OCI-LY1 (cell line): ENCODE measurements at regions not wholly inside any gene's neighbourhood (a gene's known extent, or its start where the extent isn't known, plus 50 kb on each side); places are given as distances from the start of the nearest gene placed in this dataset.

ENCODE experiments used
- H2AFZ ChIP-seq: fragments of 200-600 bp; sonication (generic), shearing (Covaris generic); 2 replicates; pipeline ENCODE4 v1.6.0; 2014; ENCODE audit warnings: antibody characterized with exemption, mild to moderate bottlenecking, low read length
- H3F3A ChIP-seq: fragments of 200-600 bp; sonication (generic), shearing (Covaris generic); 2 replicates; pipeline ENCODE4 v1.6.0; 2014; ENCODE audit warnings: mild to moderate bottlenecking, antibody characterized with exemption, low read length, moderate library complexity; ENCODE audit not compliant: insufficient read depth
- H3K27ac ChIP-seq: fragments of 200-600 bp; sonication (generic); 2 replicates; pipeline ENCODE4 v1.5.1; 2014; ENCODE audit warnings: low read length, mixed run types, mild to moderate bottlenecking, low read depth; ENCODE audit not compliant: poor library complexity, severe bottlenecking
- H3K27me3 ChIP-seq: fragments of 200-600 bp; sonication (generic); 2 replicates; pipeline ENCODE4 v1.6.0; 2014; ENCODE audit warnings: antibody characterized with exemption, mild to moderate bottlenecking, low read length, moderate library complexity; ENCODE audit not compliant: insufficient read depth
- H3K36me3 ChIP-seq: fragments of 200-600 bp; sonication (generic); 2 replicates; pipeline ENCODE4 v1.6.1; 2014; ENCODE audit warnings: mild to moderate bottlenecking, antibody characterized with exemption, low read length, moderate library complexity, mixed read lengths; ENCODE audit not compliant: insufficient read depth
- H3K4me1 ChIP-seq: fragments of 200-600 bp; sonication (generic); 2 replicates; pipeline ENCODE4 v1.5.1; 2014; ENCODE audit warnings: mild to moderate bottlenecking, low read length, moderate library complexity; ENCODE audit not compliant: insufficient read depth, severe bottlenecking
- H3K4me2 ChIP-seq: fragments of 200-600 bp; sonication (generic), shearing (Covaris generic); 2 replicates; pipeline ENCODE4 v1.6.1; 2014; ENCODE audit warnings: low read length
- H3K4me3 ChIP-seq: fragments of 200-600 bp; sonication (generic); 2 replicates; pipeline ENCODE4 v1.5.1; 2014; ENCODE audit warnings: low read length, low read depth, mild to moderate bottlenecking, mixed read lengths; ENCODE audit not compliant: poor library complexity, severe bottlenecking
- H3K79me2 ChIP-seq: fragments of 200-600 bp; shearing (Covaris generic); 2 replicates; pipeline ENCODE4 v1.6.1; 2016; ENCODE audit warnings: mixed run types, low read length, mixed read lengths; ENCODE audit not compliant: insufficient read depth
- H3K9ac ChIP-seq: fragments of 200-600 bp; sonication (generic), shearing (Covaris generic); 2 replicates; pipeline ENCODE4 v1.6.1; 2014; ENCODE audit warnings: mild to moderate bottlenecking, low read length, mixed read lengths
- H3K9me2 ChIP-seq: fragments of 200-600 bp; sonication (generic), shearing (Covaris generic); 2 replicates; pipeline ENCODE4 v1.6.1; 2014; ENCODE audit warnings: low read depth, mild to moderate bottlenecking, low read length, mixed read lengths
- H3K9me3 ChIP-seq: fragments of 200-600 bp; shearing (Covaris generic); 2 replicates; pipeline ENCODE4 v1.6.1; 2014; ENCODE audit warnings: low read length, mixed read lengths
- H4K20me1 ChIP-seq: fragments of 200-600 bp; sonication (generic), shearing (Covaris generic); 2 replicates; pipeline ENCODE4 v1.6.0; 2016; ENCODE audit warnings: mild to moderate bottlenecking, low read length; ENCODE audit not compliant: insufficient read depth
- CTCF ChIP-seq: fragments of 200-600 bp; sonication (generic), shearing (Covaris generic); IDR thresholded peaks from 2 replicates; pipeline ENCODE4 v1.5.1; 2017; ENCODE audit warnings: mild to moderate bottlenecking, antibody characterized with exemption, low read length, moderate library complexity, mixed read lengths
- EZH2 ChIP-seq: fragments of 200-600 bp; sonication (generic), shearing (Covaris generic); IDR thresholded peaks from 2 replicates; pipeline ENCODE4 v1.8.0; 2017; ENCODE audit warnings: borderline replicate concordance, mixed run types, mild to moderate bottlenecking, antibody characterized with exemption, low read length, moderate library complexity, mixed read lengths

GRCh38 chr4:186912606-186913005, 188.9 kb upstream of the FAT1 start:
- Histone ChIP-seq H3K4me1 (peaks cover 4% of the 10 kb centered on the region), H3F3A (no peaks in the 10 kb centered on the region), H2AFZ (no peak overlapping the region), H3K27me3 (no peaks in the 10 kb centered on the region), H3K79me2 (no peaks in the 10 kb centered on the region), H3K9ac (no peak overlapping the region), H4K20me1 (no peaks in the 10 kb centered on the region), H3K4me3 (no peak overlapping the region), H3K9me3 (no peaks in the 10 kb centered on the region), H3K4me2 (no peak overlapping the region), H3K36me3 (no peaks in the 10 kb centered on the region), H3K27ac (no peak overlapping the region), H3K9me2 (no peaks in the 10 kb centered on the region)
- TF ChIP-seq CTCF (no peak), EZH2 (no peak)

DNA sequence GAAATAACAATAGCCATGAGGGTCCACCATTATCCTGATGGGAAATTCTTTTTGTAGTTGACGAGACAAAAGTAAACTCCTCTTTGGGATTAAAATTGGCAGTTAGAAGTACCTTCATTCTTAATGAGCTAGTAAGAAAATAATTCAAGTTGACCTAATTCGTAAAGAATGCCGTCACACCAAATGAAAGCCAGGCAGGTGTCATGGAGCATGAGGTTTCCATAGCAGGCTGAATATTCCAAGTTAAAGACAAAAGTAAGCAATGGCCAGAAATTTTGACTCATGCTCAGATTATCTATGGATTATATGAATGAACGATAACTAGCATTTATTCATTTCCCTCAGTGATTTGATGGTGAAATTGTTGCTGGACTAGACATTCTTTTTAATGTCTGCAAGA, 192.2 kb upstream of the FAT1 start:
- peaks cover 4% of the 10 kb centered on the region for H3K4me1 ChIP-seq
- H3K4me3 ChIP-seq, result no peak overlapping the region
- no peaks in the 10 kb centered on the region for H4K20me1 ChIP-seq
- no peaks in the 10 kb centered on the region for H3F3A ChIP-seq
- no peak overlapping the region for H2AFZ ChIP-seq
- TF ChIP-seq CTCF (no peak), EZH2 (no peak)
- H3K27ac ChIP-seq, result no peak overlapping the region
- H3K9me3 ChIP-seq, result no peaks in the 10 kb centered on the region
- H3K27me3 ChIP-seq, result no peaks in the 10 kb centered on the region
- no peak overlapping the region for H3K9ac ChIP-seq
- H3K79me2 ChIP-seq, result no peaks in the 10 kb centered on the region
- no peak overlapping the region for H3K4me2 ChIP-seq
- H3K36me3 ChIP-seq, result no peaks in the 10 kb centered on the region
- no peaks in the 10 kb centered on the region for H3K9me2 ChIP-seq

GRCh38 chr4:186917136-186917535, 193.5 kb upstream of the FAT1 start:
- Histone ChIP-seq H3K27me3 (no peaks in the 10 kb centered on the region), H3K9me2 (no peaks in the 10 kb centered on the region), H3K9me3 (no peaks in the 10 kb centered on the region), H2AFZ (no peak overlapping the region), H3K36me3 (no peaks in the 10 kb centered on the region), H3F3A (no peaks in the 10 kb centered on the region), H3K4me2 (no peak overlapping the region), H3K4me3 (no peak overlapping the region), H4K20me1 (no peaks in the 10 kb centered on the region), H3K9ac (no peak overlapping the region), H3K79me2 (no peaks in the 10 kb centered on the region), H3K27ac (no peak overlapping the region), H3K4me1 (peaks cover 4% of the 10 kb centered on the region)
- TF ChIP-seq EZH2 (no peak), CTCF (no peak)
